Heart left ventricle (tissue), 13 donors: ENCODE measurements at regions not wholly inside any gene's neighbourhood (a gene's known extent, or its start where the extent isn't known, plus 50 kb on each side); places are given as distances from the start of the nearest gene placed in this dataset.

Experiments
- CTCF ChIP-seq, 12 donors: fragments of 200-600 bp; sonication (generic) in 4 of 12; IDR thresholded peaks; one replicate each; pipeline versions ENCODE4 v1.5.0 to v1.8.0; 2018 to 2022; ENCODE audit warnings: antibody characterized with exemption in 12 of 12, mild to moderate bottlenecking in 5 of 12
- POLR2A ChIP-seq, 2 donors: fragments of 450-650 bp; IDR thresholded peaks; one replicate each; pipeline ENCODE4 v1.6.1; 2017; ENCODE audit warnings: antibody characterized with exemption in 2 of 2, mild to moderate bottlenecking in 2 of 2, moderate library complexity in 2 of 2
- donor health status: ischemic (EF 13 %, LVEDD 7.1; RV severe dilation, severe dysfunction).
- donor health status: DM: no; HTN: yes; CAD: no.
- donor health status: DM: no; HTN: no; CAD: no.
- donor health status: ischemic (EF 25% LVEDD 6.9; RV normal size, moderate dysfunction).
- donor health status: ischemic (EF 25% LVEDD 5.7; RV mildly dilated, moderate dysfunction).
- donor health status: ischemic (EF 35%, LVEDD 5.7; RV mildly dilated, moderate dysfunction).
- donor health status: nonischemic (EF 11% LVEDD 7.7; RV severe dilation, severe dysfunction).
- donor health status: DM: yes; HTN: yes; CAD: no.
- donor health status: PGD.
- donor health status: ischemic (EF 29% LVEDD 5.4; RV normal size, mild dysfunction).
- donor health status: nonischemic (EF 23%, LVEDD 6.1; RV moderate dilation, normal function).

GRCh38 chr14:76280221-76280620, 95.7 kb upstream of the ESRRB start:
- TF ChIP-seq CTCF (IDR thresholded peaks at IDR 0.05) (no peak), POLR2A (IDR thresholded peaks at IDR 0.05) (no peak)
